ENCODE measurements at regions not wholly inside any gene's neighbourhood (a gene's known extent, or its start where the extent isn't known, plus 50 kb on each side); places are given as distances from the start of the nearest gene placed in this dataset.
"Not testable (repeated sequence)": the region's sequence is repeated elsewhere in the genome, so short reads cannot be mapped to it uniquely, and the experiment has no call there.

DNA sequence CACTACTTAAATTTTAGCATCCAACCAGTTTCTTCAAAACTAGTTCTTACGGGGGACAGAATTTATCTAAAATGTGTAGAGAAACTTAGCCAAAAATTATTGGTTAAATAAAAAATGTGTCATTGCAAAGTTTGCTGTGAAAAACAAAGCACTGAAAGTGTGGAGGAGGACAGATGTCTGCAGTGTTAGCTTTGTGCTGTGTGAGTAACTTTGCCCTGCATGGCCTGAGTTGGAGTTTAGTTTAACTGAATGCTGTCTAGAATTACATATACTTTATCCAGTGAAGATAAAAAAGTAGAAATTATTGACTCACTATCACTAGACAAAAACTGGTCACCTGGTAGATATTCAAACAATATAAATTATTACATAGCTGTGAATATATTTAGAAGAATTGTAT lies 1225.2 kb upstream of the CELF4 start:
- no peak for DNase-seq

DNA sequence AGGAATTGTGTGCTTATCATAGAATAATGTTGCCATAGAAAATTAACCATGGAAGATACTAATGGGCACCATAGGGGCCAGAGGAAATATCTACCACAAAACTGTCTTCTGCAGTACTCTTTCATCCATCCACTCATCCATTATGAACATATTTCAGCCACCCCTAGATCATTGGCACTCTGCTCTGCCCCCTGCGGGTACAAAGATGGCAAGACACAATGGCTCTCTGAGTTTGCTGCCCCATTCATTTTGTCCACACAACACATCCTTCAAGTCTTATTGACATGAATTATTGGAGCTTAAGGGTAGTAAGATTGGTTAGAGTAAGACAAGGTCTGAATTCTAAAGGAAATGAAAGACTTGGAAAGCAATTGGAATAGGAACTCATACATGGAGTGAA lies 1224.7 kb upstream of the CELF4 start:
- no peak for DNase-seq

DNA sequence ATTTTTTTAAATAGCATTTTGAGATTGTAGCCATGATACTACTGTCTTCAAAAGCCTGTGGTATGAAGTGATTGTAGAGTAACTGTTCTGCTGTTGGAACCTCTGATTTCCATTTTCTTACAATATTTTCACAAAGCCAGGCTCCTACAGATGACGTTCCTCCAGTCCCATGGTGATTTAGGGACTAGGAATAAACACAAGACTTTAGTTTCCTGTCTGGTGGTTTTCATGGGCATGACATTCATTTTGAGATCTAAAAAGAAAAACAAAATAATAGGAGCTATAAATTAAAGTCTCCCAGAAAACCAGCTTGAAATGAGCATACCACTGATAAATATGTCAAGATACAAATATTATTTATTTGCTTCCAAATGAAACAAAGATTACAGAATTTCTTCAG lies 1223.5 kb upstream of the CELF4 start:
- DNase-seq, result no peak

DNA sequence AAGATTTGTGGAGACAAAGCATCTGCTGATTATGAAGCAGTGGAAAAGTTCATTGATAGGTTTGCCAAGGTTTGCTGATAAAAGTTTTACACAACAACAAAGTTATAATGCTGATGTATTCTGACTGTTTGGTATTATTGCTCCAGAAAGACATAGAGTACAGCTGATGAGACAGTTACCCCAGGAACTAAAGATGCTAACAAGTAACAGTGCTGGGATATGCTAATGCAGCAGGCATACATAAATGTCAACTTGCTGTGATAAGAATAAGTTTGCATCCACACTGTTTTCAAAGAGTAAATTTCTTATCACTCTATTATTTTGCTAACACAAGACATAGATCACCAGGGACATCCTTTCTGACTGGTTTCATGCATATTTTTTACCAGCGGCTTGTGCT lies 1221.3 kb upstream of the CELF4 start:
- no peak for DNase-seq

DNA sequence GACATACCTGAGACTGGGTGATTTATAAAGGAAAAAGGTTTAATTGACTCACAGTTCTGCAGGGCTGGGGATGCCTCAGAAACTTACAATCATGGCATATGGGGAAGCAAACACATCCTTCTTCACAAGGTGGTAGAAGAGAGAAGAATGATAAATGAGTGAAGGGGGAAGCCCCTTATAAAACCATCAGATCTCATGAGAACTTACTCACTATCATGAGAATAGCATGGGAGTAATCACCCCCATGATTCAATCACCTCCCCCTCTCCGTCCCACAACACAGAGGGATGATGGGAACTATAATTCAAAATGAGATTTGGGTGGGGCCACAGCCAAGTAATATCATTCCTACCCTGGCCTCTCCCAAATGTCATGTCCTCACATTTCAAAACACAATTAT lies 1206.0 kb upstream of the CELF4 start:
- DNase-seq, result not testable (repeated sequence)

DNA sequence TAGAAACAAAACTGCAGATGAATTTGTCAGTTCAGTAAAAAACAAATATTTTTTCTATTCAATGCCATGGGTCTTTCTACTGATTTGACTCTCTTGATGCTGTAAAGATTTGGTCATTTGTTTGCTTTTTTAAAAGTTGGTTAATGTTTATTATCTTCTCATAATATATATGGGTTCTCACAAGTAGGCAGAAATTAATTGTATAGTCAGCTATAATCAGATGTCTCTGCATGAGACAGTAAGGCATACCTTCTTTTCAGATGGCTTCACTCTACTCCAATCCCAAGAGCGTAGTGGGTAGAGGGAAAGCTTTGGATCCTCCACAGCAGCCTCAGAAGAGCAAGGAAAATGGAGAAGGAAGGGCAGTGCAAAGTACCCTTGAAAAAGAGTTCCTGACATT lies 1202.9 kb upstream of the CELF4 start:
- no peak for DNase-seq

DNA sequence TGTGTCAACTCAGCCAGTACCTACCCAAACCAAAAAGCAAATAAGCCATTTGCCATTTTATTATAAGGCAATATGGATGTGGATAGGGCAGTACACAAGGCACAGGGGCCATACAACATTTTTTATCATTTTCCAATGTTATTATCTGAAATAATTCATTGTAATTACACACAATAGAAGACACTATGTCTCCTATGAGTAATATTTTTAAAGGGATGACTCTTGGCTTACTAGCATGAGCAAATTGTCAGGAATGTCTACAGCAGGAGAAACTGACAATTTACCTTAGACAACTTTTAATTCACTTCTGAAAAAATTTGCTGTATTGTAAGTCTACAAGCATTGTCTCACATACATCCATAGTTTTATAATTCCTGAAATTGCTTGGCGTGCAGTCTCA lies 1193.9 kb upstream of the CELF4 start:
- DNase-seq, result no peak

DNA sequence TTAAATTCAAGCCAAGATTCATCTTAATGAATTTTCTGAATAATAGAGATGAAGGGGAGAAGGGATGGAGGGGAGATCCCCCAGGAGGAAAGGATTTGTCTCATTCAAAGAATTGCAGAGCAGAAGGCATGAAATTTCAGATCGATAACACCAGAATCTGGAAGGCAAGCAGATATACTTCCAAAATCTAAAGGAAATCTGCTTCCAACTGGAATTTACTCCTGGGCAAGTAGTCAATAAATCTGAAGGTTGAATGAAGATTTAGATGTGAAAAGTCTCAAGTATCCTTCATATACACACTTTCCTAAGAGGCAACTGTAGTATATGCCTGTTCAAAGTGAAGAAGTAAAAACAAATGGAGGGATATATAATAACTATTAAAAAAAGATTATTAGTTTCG lies 1190.8 kb upstream of the CELF4 start:
- DNase-seq, result no peak

DNA sequence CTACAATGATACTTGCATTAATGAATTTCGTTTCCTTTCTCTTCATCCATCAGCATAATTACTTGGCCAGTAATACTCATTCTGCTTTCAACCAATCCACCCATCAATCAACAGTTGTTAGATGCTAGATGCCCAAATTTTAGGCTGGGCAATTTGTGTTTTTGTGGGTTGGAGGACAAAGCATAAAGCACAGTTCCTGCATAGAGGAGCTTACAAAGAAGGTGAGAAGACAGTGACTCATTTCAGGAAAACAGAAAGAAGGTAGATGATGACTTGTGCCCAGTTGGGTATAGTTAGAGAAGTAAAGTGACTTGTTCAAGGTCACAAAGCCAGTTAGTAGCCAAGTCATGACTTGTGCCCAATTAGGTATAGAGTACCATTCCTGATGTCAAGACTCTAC lies 1186.8 kb upstream of the CELF4 start:
- DNase-seq, result no peak

DNA sequence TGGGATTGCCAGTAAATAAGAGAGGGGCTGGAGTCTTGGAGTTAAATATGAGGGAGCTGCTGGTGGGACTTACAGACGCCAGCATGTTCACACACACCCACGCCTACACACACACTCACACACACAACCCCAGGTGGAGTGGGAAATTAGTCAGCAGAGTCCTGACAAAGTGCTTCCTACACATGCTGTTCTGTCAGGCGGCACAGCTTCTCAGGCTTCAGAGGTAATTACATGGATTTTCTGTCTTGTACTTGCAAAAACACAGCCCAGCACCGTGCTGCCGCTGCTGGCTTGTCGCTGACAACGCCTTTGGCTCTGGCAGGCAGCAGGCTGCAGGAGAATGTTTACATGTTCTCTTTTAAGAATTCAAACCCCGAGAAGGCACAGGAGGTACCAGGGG lies 1186.3 kb upstream of the CELF4 start:
- DNase-seq, result peak; percentile 48

DNA sequence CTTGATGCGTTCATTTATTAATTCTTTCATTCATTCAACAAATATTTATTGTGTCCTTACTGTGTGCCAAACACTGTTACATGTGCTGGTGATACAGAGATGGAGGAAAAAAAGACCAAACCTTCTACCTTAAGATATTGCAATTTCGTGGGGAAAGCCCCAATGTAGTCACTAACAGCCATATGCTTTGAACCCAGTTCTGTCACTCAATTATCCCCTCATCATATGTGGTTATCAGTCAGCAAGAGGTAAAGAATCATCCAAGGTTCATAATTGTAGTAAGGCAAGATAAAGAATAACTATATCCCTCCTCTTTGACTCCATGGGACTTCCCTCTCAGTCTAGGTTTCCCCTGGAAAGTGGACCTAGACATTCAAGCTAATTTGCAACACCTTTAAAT lies 1185.6 kb upstream of the CELF4 start:
- no peak for DNase-seq

DNA sequence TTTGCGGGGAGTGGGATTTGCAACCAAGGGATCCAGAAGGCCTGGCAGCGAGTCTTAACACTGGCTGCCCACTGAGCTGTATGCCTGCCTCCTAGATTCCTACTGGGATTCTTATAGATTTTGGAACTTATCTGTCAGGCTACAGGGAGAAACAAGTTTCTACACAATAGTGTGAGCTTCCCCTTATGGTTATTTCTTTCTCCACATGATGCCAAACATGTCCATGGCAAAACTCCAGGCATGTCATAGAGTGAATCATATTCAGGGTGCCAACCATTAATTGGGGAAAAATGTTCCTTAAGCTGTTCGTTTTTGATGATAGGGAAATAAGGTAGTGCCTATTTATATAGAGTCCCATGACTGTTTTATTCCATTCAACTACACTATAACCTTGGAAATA lies 1185.2 kb upstream of the CELF4 start:
- DNase-seq, result no peak

DNA sequence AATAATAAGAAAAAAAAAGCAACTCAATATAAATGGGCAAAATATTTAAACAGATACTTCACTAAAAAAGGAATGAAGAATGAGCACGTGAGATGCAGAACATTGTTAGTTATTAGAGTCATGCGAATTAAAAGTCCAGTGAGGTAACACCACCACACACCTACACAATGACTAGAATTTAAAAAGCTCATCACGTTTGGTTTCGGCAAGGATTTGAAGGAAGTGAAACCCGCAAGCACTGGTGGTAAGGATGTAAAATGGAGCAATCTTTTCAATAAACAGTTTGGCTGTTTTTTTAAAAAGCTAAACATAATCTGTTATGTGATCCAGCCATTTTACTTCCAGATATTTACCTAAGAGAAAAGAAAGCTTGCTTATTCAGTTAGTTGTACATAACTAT lies 1181.6 kb upstream of the CELF4 start:
- DNase-seq, result no peak

DNA sequence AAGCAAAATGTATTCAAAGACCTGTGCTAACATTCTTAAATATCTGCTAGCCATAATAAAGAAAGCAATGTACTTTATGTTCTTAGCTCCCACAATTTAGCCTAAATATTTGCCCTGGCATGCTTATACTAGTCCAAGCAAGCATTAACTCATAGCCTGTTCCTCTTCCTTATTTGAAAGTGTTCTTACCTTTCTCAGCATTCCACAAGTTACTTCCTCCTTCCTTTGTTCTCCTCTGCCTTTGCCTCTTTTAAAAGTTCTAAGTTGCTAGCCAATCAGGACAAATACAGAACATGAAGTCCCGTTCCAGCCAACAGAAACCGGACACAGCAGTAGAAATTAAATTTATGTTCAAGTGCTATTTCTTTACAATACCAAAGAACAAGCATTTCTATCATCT lies 1154.6 kb upstream of the CELF4 start:
- DNase-seq, result not testable (repeated sequence)

DNA sequence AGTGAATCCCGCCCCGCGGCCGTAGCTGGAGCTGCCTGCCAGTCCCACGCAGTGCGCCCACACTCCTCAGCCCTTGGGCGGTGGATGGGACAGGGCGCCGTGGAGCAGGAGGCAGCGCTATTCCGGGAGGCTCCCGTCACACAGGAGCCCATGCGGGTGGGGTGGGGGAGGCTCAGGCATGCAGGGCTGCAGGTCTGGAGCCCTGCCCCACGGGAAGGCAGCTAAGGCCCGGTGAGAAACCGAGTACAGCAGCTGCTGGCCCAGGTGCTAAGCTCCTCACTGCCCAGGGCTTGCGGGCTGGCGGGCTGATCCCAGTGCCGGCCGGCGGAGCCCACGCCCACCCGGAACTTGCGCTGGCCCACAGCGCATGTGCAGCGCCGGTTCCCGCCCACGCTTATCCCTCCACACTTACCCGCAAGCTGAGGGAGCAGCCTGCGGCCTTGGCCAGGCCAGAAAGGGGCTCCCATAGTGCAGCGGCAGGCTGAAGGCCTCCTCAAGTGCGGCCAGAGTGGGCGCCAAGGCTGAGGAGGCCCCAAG lies 1152.8 kb upstream of the CELF4 start:
- DNase-seq, result no peak

DNA sequence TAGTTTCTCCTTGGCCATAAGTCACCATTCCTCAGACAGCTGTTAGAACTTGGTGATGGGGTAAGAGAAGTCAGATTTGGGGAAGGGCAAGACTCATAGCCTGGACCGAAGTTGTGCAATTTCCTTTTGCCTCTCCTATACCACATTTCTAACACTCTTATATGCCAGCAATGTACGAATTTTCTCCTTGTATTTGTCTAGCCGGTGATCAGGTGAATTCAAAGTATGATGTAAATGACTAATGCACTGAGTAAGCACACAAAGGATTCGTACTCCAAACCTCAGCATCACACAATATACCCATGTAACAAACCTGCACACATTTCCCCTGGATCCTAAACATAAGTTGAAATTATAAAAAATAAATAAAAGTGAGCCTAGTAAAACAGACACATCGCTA lies 1143.5 kb upstream of the CELF4 start:
- DNase-seq, result no peak

DNA sequence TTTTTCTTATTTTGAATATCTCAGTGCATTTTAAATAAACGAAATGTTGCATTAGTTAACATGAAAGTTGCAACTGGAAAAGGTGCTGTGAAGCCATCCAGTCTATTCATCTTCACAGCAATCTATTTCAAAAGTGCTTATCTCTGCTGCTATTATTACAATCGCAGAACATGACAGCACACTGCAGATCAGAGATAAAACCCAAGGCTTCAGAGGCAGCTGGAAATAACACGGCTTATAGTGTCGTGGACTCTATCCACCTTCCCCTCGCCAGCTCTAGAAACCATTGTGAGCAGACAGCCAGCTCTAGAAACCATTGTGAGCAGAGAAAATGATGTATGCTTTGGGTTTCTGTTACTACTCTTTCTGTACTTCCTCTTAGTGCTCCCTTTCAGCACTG lies 1140.8 kb upstream of the CELF4 start:
- no peak for DNase-seq

DNA sequence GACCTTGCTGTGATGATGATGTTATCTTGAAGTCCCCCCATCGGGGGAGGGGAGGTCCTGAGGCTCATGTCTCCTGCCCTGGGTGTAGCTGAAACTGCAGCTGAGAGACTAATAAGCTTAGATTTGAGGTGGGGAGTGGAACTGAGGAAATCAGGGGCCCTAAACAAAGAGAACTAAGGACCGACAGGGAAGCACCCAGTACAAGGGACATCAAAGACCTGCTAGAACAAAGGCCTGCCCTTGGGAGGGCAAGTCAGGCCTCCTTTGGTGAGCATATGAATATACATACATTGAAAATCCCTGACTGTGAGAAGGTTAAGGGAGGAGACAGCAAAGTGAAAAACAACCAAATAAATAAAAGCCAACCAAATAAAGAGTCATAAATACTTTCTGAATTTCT lies 1132.5 kb upstream of the CELF4 start:
- no peak for DNase-seq

DNA sequence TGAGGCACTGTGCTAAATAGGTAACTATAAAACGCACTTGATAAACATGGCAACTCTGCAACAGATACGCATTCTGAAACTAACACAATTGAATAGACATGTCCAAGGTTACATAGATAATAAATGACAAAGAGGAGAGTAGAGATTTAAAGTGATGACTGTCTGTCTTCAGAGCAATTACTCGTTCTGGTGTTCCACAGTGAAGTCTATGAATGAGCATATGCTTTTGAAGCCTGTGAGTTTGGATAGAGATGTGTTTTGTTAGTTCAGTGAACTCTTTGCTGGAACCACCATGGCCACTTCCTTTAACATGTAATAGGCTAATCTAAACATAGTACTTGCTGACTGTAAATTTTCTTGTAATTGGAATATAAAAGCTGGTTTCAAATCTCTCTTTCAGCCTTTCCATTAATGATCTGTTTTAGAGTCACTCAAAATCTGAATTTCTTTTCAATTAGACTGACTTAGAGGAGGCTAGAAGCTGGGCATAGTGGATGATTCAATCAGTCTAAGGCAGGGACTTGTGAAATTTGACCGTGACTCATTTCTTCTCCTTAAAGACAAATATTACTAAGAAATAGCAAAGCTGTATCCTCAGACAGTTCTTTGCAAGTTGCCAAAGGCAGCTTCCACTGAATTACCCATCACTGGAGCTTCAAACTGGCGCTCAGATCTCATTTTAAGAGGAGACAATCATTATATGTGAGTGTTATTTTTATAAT lies 1130.1 kb upstream of the CELF4 start:
- no peak for DNase-seq

DNA sequence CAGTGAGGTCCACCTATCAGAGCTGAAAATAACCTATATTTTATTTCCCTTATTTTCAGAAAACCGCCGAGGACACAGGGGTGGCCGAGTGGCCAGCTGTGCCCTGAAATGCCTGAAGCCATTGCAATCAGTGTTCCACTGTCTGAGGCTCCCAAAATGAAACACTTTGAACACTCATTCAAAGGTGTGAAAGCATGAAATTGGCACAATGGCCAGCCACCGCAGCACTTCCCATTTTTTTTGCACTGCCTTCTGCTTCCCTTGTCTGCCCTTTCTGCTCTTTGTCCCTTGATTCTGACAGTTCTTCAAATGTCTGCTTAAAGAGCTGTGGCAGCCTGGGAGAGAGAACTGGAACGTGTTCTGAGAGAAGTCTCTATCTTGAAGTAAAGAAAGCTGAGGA lies 1127.5 kb upstream of the CELF4 start:
- DNase-seq, result no peak

DNA sequence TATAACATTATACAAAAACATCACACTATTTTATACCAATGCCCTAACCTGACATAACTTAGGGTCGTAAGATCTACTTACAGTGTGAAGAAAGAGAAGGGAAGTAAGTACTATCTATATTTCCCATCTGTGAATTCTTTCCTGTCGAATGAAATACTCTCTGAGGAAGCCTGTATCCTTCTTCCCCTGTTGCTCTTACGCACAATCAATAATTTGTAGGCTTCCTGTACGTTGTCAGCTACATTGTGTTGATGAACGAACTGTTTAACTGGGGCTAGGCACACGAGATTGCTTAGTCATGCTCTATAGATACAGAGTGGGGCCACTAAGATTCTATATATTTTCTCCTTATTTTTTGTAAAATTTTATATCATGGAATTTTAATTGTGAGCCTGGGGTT lies 1125.0 kb upstream of the CELF4 start:
- no peak for DNase-seq

DNA sequence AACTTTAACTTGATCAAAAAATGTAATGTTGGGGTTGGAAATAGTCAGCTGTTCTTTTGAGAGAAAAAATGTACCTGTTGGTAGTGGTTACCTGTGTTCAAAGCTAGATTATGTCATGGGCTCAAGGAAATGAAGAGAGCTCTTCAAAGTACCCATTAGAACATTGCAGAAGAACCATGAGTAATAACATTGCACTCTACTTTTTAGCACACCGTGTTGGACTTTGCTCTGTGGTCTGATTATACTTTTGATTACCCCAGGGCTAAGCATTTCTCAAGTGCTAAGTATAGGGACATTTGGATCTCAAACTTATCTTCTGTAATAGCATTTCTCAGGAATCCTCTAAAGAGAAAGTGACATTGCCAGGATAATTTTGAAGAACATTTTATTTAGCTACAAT lies 1122.8 kb upstream of the CELF4 start:
- DNase-seq, result no peak

DNA sequence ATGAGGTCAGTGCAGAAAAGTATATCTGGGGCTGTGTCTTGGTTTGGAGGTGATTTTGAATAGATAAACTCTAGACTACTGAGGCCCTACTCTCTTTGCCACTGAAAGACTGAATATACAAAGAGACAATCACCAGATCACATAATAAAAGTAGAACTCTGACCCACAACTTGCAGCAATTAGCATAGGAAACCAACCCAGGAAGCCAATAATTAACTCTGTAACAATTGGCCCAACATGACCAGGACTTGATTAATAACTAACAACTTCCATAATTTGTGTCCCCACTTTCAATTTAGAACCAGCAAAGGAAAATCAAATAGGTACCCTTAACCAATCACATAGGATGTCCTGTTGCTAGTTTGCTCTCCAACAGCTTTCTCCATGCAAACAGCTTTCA lies 1104.9 kb upstream of the CELF4 start:
- DNase-seq, result no peak

DNA sequence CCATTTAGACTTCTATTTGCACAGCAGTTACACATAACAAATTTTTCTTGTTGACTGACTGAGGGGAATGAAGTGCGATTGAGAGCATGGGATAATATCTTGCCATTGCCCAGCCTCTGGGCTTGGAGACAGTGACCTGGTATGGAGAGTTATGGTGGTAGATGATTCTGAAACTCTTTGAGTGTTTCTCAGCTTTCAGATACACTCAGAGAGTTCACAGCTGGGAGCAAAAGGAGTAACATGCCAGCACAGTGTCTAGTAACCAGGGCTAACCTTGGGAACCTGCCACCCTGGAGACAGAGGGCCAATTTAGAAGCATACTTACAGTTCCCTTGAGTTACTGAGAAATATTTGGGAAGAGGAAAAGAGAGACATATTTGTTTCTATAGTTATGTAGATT lies 1099.3 kb upstream of the CELF4 start:
- DNase-seq, result no peak

DNA sequence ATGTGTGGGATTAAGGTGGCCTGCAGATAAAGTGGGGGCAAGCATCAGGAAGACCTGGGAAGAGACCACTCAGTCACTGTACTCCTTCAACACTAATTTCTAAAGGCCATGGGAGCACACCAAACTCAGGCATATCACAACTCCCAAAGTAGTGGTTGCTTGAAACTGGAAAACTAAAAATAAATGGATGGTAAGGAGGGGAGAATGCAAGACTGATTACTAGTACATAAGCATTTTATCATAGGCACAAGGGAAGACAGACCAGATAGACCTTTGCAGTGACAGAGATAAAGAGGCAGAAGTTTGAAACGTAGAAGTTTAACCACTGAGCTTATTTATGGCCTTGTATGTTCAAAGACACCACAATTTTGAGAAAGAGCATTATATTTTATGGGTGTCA lies 1098.1 kb upstream of the CELF4 start:
- no peak for DNase-seq
